OCI-LY3 (cell line): ENCODE measurements at regions not wholly inside any gene's neighbourhood (a gene's known extent, or its start where the extent isn't known, plus 50 kb on each side); places are given as distances from the start of the nearest gene placed in this dataset.

ENCODE experiments used
- CTCF ChIP-seq: fragments of 200-600, 300-600 bp; sonication (generic); IDR thresholded peaks from 2 replicates; pipeline ENCODE4 v1.5.1; 2014; ENCODE audit warnings: antibody characterized with exemption, low read length, low read depth
- EZH2phosphoT487 ChIP-seq: fragments of 200-600 bp; shearing (Covaris generic); IDR thresholded peaks from 2 replicates; pipeline ENCODE4 v1.6.1; 2018; ENCODE audit warnings: antibody characterized with exemption, mixed run types, low read depth

GRCh38 chr16:52819405-52819804 lies 233.3 kb downstream of the CHD9NB start:
- TF ChIP-seq CTCF = no peak
- no peak for TF ChIP-seq EZH2phosphoT487
